NCI-H510A (cell line): ENCODE measurements at regions not wholly inside any gene's neighbourhood (a gene's known extent, or its start where the extent isn't known, plus 50 kb on each side); places are given as distances from the start of the nearest gene placed in this dataset.

Experiments used
- DNase-seq: peaks from one replicate; lab custom pipeline; 2025; lab: John Stamatoyannopoulos, UW

DNA sequence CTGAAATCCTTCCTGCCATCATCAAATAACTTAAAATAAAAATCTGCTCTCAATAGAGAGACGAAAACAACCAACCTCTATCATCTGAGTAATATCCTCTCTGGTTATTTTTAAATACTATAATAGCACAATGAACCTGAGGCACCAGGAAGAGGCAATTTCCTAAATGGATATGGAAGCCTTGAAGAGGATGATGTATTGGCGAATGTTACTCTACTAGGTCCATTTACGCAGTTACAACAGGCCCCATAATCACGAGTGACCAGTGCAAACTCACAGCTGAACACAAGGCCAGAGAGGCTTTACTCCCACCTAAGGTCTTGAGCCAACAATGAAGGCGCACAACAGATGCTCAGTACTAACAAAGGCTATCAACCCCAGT lies 678.8 kb upstream of the NR3C2 start:
- DNase-seq, result no peak

DNA sequence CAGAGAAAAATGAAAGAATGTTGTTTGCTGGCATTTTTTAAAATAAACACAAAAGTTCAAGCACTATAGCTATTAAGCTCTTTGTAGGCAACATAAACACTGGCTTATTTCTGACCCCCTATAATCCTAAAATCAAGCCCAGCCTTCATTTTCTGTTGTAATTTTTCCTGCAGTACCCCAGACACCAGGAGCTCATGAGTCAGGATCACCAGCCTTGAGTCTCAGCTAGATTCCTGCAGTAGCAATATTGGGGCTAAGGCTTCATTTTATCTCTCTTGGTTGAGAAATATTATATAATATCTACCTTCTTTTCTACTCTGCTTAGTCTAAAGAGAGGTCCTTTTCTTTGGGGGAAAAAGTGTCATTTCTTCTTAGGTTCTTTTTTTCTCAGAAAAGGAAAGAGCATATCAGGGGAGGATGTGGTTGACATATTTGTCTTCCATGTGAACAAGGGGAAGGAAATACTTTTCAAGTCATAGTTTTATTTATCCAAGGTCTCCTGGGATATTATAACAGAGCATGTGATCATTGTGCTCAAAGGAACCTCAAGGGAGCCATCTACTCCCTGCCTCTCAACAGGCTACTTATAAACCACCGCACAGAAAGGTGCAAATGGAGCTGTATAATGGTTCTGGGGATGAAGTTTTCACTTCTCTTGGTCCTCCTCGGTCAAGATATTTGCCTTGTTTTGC lies 678.3 kb upstream of the NR3C2 start:
- DNase-seq, result no peak

DNA sequence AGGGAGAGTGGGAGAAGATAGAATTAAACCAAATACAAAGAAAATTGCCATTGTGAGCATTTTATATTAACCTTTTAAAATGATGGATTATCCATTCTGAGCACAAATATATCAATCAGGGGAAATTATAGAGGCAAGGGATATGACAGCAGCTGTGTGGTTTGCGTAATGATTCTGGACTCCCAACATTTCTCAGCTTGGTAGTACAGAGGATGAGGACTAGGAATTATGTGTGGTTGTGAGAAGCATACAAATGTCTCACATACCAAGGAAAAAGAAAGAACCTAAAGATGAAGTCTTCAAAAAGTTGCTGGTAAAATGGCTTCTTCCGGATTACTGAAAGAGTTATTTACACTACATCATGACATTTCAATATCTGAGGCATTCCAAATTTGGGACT lies 674.6 kb upstream of the NR3C2 start:
- DNase-seq, result no peak

DNA sequence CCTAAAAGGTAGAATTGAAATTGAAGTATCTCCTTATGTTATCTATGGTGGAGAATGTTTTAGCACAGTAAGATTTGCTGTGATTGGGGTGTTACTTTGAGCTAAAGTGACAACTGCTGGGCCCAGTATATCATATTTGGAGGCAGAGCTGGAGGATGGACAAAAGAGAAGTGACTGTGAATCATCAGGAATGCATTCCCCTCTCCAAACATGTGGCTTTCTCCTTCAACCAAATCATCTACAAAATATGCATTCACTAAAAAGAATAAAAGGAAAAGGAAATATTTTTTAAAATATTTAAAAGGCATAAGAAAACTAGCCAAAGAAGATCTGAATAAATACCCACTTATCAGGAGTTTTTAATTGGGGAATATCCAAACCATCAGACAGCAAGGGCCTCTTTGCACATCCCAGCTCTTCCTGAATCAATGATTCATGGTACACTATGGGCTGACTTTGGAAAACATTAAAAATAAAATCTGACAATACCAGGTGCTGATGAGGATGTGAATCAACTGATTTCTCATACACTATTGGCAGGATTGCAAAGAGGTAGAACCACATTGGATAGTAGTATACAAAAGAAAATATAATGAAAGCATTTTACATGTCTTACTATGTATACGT lies 671.7 kb upstream of the NR3C2 start:
- DNase-seq, result no peak

DNA sequence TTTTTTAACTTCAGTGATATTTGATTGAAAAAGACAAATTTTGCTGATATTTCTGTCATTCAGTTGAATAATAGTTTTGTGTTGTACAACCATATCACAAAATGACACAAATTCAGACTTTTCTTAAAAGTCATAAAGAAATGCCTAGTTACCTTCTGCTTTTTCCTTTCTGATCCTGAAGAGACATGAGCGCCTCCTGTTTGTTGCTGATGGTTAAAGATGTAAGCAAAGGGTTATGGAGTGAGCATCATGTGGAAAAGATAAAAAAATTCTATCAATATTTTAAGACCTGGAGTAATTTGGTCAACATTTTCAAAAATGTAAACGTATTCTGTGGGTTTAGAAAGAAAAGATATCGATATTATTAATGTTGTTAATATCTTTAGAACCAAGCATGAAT lies 669.9 kb upstream of the NR3C2 start:
- no peak for DNase-seq

DNA sequence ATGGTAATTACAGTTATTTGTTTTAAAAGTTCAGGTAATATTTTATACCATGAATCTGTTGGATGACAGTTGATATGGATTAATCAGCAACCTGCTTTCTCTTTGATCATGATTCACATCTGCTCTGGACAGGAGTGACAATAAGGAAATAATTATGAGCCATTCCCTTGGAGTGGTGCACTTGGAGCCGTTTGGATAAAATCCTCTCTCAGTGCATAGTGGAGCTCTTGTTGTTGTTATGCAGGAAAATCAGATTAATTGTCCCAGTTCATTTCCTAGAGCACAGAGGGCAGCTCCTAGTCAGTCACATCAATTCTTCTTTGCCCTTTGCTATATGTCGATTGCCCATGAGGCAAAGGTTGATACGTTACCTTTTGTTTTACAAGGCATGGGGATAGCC lies 668.3 kb upstream of the NR3C2 start:
- no peak for DNase-seq

DNA sequence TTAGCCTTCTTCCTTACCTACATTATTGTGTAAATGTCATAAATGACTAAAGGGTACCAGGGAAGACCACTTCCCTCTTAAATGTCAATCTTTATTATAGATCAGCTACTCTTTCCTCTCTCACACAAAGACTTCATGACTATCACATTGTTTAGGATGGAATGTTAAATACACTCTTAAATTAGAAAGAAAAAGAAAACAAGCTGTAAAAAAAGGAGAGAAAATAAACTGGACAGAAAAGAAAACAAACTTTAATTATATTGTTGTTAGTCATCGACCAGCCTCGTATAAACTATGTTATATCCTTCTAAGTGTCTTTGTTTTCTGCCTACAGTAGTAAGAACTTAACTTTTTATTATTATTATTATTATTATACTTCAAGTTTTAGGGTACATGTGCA lies 666.4 kb upstream of the NR3C2 start:
- DNase-seq, result no peak

DNA sequence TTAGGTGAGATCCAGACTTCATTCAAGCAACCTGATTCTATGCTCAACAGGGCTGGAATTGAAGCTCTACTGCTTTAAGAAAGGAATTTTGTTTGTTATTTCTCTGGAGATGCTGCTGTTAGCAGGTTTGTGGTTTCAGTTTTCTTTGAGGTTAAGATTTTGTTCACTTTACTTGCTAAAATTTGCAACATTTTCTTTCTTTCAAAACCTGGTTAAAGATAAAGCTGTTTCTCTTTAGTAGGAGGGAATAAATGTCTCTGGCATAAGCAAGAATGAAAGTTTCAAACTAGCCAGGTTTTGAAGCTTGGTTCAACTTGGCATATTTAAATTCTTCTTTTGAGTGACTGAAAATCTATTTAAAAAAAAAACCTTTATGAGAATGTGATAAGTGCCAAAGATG lies 660.6 kb upstream of the NR3C2 start:
- DNase-seq, result no peak

DNA sequence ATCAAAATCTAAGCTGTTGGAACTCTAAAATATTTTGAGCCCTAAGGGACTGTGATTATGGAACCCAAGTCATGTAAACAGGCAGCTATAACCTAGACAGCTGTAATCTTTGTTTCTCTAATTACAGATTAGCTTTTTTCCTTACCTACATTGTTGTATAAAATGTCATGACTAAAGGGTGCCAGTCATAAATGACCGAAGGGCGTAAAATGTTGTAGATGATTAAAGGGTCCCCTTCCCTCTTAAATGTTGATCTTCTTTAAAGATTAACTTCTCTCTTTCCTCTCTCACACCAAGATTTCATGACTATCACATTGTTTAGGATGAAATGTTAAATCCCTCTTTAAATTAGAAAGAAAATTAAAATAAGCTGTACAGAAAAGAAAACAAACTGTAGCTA lies 659.4 kb upstream of the NR3C2 start:
- no peak for DNase-seq

DNA sequence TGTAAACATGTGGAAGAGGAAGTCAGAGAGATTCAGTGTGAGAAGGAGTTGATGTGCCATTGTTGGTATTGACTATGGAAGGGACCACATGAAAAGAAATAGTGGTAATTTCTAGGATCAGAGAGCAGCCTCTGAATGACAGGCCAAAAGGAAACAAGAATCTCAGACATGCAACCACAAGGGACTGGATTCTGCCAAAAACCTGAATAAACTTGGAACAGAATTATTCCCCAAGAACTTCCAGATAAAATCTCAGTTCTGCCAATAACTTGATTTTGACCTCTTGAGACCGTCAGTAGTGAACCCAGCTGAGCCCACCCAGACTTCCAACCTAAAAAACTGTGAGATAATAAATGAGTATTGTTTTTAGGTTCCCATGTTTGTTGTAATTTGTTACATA lies 653.6 kb upstream of the NR3C2 start:
- no peak for DNase-seq

DNA sequence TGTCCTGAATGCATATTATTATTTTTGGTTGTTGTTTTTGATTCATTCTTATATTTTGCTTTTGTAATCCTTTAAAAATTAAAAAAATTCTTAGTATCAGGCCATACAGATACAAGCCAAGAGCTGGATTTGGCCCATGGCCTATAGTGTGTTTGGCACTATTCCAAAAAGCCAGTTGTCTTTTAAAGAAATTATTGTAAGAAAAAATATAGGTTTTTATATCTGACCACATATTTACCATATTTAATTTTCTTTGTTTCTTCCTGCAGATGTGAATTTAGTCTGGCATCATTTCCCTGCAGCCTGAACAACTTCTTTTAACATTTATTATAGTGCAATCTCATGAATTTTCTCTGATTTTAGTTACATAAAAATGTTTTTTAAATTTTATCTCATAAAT lies 652.8 kb upstream of the NR3C2 start:
- no peak for DNase-seq

DNA sequence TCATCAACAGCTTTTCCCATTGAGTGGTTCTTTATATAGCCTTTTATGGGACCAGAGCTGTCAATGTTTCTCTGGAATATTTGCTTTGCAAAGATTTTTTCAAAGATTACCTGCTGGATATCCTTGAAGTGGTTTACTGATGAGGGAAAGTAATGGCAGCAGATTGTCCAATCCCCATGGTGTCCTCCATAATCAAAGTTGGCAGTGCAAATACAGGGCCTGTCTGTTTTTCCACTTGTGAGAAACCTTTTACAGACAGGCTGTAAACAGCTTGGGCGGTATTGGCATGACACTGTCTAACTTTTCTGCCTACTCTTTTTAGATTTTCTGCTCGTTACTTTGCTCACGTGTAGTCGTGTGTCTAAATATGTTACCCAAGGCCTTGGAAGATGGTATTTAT lies 641.9 kb upstream of the NR3C2 start:
- no peak for DNase-seq

DNA sequence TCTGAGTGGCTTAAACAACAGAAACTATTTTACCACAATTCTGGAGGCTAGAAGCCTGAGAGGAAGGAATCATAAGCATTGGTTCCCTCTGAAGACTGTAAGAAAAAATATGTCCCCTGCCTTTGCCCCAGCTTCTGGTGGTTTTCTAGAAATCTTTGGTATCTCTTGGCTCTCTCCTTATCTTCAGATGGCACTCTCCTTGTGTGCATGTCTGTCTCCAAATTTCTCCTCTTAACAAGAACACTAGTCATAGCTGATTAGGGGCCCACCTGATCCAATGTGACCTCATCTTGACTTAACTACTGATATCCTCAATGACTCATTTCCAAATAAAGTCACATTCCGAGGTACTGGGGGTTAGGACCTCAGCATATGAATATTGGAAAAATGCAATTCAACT lies 635.0 kb upstream of the NR3C2 start:
- DNase-seq, result no peak

DNA sequence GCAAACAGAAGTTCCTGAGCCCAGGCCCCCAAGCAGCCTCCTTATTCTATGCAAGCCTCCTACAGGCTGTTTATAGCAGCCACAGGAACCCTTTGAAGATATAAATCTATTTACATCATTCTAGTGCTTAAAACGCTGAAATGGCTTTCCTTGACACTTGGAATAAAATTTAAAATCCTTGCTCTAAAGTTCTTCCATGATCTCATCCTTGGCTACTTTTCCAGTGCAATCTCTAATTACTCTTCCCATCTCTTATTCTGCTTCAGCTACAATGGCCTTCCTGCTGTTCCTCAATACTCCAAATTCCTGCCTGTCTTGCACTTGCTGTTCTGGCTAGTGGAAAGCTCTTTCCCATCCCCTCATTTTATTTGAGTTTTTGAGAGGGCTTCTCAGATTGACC lies 634.2 kb upstream of the NR3C2 start:
- no peak for DNase-seq

DNA sequence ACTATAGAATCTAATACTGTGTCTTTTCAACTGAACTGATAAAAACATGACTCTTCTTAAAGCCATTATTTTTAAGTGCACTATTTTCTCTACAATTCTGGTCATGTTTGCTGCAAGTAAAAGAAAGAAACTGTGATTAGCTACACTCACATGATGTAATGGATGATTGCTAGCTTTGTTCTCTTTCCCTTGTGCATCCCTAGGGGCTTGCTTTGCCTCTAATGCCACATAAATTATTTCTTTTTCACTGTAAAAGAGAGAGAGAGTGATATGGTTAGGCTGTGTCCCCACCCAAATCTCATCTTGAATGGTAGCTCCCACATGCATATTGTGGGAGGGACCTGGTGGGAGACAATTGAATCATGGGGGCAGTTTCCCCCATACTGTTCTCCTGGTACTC lies 630.2 kb upstream of the NR3C2 start:
- DNase-seq, result no peak

DNA sequence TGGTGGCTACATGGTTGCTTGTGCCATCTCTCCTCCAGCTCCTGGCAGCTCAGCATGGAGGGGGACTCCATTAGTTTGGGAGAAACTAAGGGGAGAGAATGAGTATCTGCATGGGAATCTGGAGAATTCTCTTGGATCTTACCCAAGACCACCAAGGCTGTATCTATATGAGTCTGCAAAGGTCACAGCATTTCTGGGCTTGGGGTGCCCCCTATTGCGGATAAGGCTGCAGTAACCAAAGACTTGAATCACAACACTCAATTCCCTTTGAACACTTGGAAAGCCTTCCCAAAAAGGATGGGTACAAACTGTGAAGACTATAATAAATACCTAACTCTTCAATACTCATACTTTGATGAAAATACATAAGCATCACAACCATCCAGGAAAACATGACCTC lies 623.5 kb upstream of the NR3C2 start:
- DNase-seq, result no peak

DNA sequence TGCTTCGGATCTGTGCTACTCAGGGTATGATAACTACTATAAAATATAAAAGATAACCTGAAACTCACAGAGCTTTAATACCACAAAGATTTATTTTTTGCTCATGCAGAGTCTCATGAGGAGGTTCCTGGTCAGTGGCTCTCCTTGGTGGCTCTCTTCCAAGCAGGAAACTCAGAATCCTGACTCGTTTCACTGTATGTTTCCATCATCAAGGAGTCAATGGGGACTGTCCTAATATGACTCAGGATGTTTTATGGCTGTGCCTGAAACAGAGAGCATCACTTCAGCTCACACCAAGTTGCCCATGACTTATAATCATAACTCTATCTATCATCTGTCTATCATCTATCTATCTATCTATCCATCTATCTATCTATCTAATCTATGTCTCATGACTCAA lies 620.8 kb upstream of the NR3C2 start:
- no peak for DNase-seq

DNA sequence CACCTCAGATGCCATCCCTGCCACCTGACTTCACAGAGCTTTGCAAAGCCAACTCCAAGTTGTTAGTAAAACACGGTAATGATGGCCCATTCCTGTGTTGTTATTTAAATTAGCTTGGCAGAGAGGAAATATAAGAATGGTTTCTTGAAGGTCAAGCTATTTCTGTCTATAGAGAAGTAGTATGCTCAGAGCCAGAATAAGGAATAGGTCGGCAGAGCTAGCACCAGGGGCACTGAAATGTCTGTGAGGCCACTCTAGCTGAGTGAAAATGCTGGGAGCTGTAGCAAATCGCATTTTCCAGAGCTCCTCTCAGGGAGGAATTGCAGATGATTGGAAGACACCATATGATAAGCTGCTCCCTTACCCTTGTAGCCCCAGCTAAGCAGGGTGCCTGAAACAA lies 615.4 kb upstream of the NR3C2 start:
- DNase-seq, result no peak

DNA sequence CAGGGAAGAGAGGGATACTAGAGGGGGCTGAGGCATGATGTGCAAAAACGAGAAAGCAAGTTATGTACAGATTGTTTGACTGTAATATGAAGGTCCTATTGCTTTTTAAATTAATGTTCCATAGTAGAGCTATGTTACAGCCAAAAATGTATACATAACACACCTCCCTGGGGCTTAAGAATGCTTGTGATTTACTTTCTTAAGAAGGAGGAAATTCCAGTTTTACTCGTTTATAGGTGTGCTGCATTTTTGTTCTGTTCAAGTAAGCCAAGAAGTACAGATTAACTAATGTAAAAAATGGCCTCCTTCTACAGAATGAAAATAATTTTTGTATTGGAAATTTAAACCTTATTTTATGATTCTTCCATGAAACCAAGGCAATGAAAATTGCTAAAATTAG lies 614.4 kb upstream of the NR3C2 start:
- no peak for DNase-seq

DNA sequence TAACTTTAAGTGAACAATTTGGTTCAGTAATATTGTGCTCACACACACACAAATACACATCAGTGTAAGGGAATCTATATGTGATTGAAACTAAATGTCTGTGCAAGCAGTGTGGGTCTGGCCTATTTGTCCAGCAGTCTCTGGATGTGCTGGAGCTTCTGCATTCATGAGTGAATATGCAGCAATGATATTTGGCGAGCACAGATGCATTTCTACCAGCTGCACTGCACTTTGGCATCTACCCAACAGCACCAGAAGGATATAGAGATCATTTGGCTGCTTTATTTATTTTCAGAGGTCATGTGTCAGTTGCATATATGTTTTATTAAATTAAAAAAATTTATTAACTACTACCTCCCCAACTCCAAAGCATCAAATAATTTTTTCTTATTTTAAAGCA lies 613.4 kb upstream of the NR3C2 start:
- no peak for DNase-seq

DNA sequence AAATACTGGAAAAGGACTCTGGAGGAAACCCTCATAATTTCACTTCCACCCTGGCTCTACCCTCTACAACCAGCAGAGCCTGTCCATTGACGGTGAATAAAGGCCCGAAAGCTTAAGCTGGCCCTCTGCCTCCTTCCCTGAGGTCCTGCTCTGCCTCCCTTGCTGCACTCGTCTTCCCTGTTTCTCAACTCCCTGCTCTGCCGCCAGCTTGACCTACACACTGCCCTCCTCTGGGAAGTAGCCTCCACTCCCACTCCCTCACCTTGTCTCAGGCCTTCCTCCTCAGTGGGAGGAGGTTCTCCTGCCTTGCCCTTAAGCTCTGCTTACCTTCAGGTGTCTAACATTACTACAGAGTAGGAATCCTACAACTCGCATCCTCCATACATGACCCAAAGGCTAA lies 608.6 kb upstream of the NR3C2 start:
- no peak for DNase-seq

DNA sequence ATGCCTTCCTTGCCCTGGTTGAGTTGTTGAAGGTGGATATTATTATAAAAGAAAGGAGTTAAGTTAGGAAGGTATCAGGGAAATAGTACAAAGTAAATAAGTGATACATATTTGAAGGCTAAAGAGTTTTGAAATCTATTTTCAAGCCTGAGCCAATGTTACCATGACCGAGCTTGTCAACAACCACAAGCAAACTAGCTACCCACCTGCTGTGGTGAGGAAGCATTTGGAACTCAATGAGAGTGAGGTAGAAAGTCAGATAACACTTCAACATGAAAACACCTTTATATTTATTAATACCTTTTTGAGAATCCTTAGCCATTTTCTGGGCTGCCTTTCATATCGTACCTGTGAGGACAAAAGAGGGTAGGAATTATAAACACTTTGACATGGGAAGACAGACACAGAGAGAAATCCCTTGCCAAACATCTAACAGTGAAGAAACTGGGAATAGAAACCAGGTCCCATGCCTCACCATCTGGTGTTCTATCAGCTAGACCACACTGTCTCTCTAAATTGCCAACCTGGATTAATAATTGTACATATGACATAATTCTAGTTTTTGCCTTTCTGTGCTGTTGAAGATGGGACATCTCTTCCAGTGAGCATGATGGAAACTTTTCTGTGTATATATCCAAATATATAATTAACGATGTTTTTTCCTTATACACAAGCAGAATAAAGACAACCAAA lies 606.4 kb upstream of the NR3C2 start:
- no peak for DNase-seq

DNA sequence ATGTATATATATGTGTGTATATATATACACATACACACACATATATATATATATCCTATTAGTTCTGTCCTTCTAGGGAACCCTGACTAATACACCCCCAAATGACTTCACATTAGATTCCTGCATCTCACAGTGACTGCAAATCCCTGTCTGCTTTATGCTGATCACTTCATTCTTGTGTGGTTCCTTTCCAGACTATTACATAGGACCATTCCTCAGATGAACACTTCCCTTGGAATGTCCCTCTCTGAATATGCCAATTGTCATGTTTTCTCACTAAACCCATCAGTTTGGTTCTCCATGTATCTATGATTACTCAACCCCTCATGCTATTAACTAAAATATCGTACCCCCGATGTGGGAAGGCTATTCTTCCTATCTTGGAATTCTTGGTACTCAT lies 605.2 kb upstream of the NR3C2 start:
- no peak for DNase-seq

DNA sequence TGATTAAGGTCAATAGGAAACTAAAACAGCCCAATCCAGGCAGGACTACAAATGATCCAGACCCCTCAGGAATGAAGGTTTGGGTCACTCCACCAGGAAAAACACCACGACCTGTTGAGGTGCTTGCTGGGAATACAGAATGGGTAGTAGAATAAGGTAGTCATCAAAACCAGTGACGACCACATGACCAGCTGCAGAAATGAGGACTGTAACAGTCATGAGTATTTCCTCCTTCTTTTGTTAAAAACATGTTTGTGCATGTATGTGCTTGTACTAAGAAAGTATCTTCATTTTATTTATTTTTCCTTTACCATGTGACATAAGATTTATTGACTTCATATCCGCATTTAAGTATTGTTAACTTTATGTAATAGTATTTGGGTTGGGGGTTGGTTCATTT lies 603.5 kb upstream of the NR3C2 start:
- DNase-seq, result no peak
